Esophagus muscularis mucosa (tissue), 4 donors: ENCODE measurements at regions not wholly inside any gene's neighbourhood (a gene's known extent, or its start where the extent isn't known, plus 50 kb on each side); places are given as distances from the start of the nearest gene placed in this dataset.

Experiments used
- DNase-seq: peaks from one replicate; pipeline ENCODE4 v3.0.0-alpha.2; 2017; ENCODE audit errors: extremely low spot score
- H3K27ac ChIP-seq, 4 donors: fragments of 200-600 bp; sonication (generic); replicated peaks in 1 of 4; 1 replicate in 3 of 4; 2 replicates in 1 of 4; pipeline ENCODE4 v1.5.1; 2016 to 2019; ENCODE audit warnings: mild to moderate bottlenecking in 1 of 4
- H3K27me3 ChIP-seq, 4 donors: fragments of 200-600 bp; sonication (generic); one replicate each; pipeline versions ENCODE4 v1.5.1 to v1.6.0; 2016 to 2019
- H3K36me3 ChIP-seq, 4 donors: fragments of 200-600 bp; sonication (generic); one replicate each; pipeline ENCODE4 v1.5.1; 2016 to 2019
- H3K4me1 ChIP-seq, 4 donors: fragments of 200-600 bp; sonication (generic); one replicate each; pipeline ENCODE4 v1.5.1; 2016 to 2019
- H3K4me3 ChIP-seq, 4 donors: fragments of 200-600 bp; sonication (generic); 1 replicate in 2 of 4; 2 replicates in 2 of 4; pipeline ENCODE4 v1.5.1; 2016 to 2019; ENCODE audit warnings: mild to moderate bottlenecking in 4 of 4, moderate library complexity in 1 of 4
- H3K9me3 ChIP-seq, 4 donors: fragments of 200-600 bp; sonication (generic); 1 replicate in 3 of 4; 2 replicates in 1 of 4; pipeline ENCODE4 v1.5.1; 2016 to 2019
- CTCF ChIP-seq, 3 experiments: fragments of 200-600 bp in 2 of 3; fragments of 450-650 bp in 1 of 3; sonication (generic) in 2 of 3; IDR thresholded peaks; one replicate each; pipeline ENCODE4 v1.5.1; 2017 to 2019; ENCODE audit warnings: antibody characterized with exemption in 3 of 3, mild to moderate bottlenecking in 2 of 3, moderate library complexity in 1 of 3
- EP300 ChIP-seq: sonication (generic); formaldehyde crosslinking; IDR thresholded peaks from one replicate; pipeline ENCODE4 v1.6.1; 2017; ENCODE audit warnings: antibody characterized with exemption
- POLR2A ChIP-seq: fragments of 450-650 bp; IDR thresholded peaks from one replicate; pipeline ENCODE4 v1.6.1; 2017; ENCODE audit warnings: antibody characterized with exemption, moderate library complexity, mild to moderate bottlenecking, low read depth
- POLR2AphosphoS5 ChIP-seq, 2 donors: sonication (generic); formaldehyde crosslinking; IDR thresholded peaks; one replicate each; pipeline ENCODE4 v1.6.1; 2017; ENCODE audit warnings: antibody characterized with exemption in 2 of 2
- WGBS: methylation state at CpG from one replicate; pipeline ENCODE4 v1.1.5; 2018; 5-methylcytosine and 5-hydroxymethylcytosine counted together
- intact Hi-C: fragments of 100-400 bp; cut with DNase I; formaldehyde crosslinking; loops from one replicate; pipeline ENCODE4 v1.15.1; 2023

- no peaks in the 10 kb centered on the region for H3K4me1 ChIP-seq
- H3K9me3 ChIP-seq: no peaks in the 10 kb centered on the region
- no peak for TF ChIP-seq EP300
- TF ChIP-seq POLR2AphosphoS5 (IDR thresholded peaks at IDR 0.05): no peak
- no peak for TF ChIP-seq POLR2A
- TF ChIP-seq CTCF (IDR thresholded peaks at IDR 0.05): no peak
- no peak overlapping the region for H3K4me3 ChIP-seq
- intact Hi-C loops: no loop called here
- no peak overlapping the region for H3K27ac ChIP-seq
- WGBS: 84% methylated on average over 2 of the region's 2 CpGs
- no peaks in the 10 kb centered on the region for H3K36me3 ChIP-seq
- no peaks in the 10 kb centered on the region for H3K27me3 ChIP-seq
- DNase-seq: peak; percentile 7
These were observed 55.7 kb upstream of the KIRREL1 start for GRCh38 chr1:157937744-157938143.

- no peaks in the 10 kb centered on the region for H3K27me3 ChIP-seq
- no peak overlapping the region for H3K4me3 ChIP-seq
- WGBS: 94% methylated on average over 5 of the region's 5 CpGs
- no peak for DNase-seq
- intact Hi-C loops: no loop called here
- no peak for TF ChIP-seq POLR2AphosphoS5 (IDR thresholded peaks at IDR 0.05)
- TF ChIP-seq CTCF (IDR thresholded peaks at IDR 0.05): no peak
- TF ChIP-seq POLR2A: no peak
- TF ChIP-seq EP300: no peak
- H3K27ac ChIP-seq: no peak overlapping the region
- no peaks in the 10 kb centered on the region for H3K4me1 ChIP-seq
- H3K9me3 ChIP-seq: no peaks in the 10 kb centered on the region
- no peaks in the 10 kb centered on the region for H3K36me3 ChIP-seq
These were observed 51.5 kb upstream of the KIRREL1 start for GRCh38 chr1:157941939-157942338.
